Right lobe of liver (tissue), 6 donors: ENCODE measurements at regions not wholly inside any gene's neighbourhood (a gene's known extent, or its start where the extent isn't known, plus 50 kb on each side); places are given as distances from the start of the nearest gene placed in this dataset.

Experiments used
- ATAC-seq, 4 donors: fragments of 200-7000 bp; cut with Tn5 transposase; one replicate each; pipeline ENCODE4 v1.9.1; 2020; ENCODE audit warnings: mild to moderate bottlenecking in 4 of 4, moderate library complexity in 4 of 4
- DNase-seq, 3 donors: peaks; one replicate each; pipeline ENCODE4 v3.0.0-alpha.2; 2020
- H3K27ac ChIP-seq, 3 donors: fragments of 200-600 bp; one replicate each; pipeline ENCODE4 v1.8.0; 2022
- H3K27me3 ChIP-seq, 2 donors: fragments of 200-600 bp; one replicate each; pipeline ENCODE4 v1.8.0; 2022
- H3K36me3 ChIP-seq, 4 donors: fragments of 200-600 bp; sonication (generic) in 1 of 4; one replicate each; pipeline versions ENCODE4 v1.5.1 to v1.8.0; 2017 to 2022; ENCODE audit warnings: control low read depth in 1 of 4
- H3K4me1 ChIP-seq, 4 donors: fragments of 200-600 bp; sonication (generic) in 1 of 4; one replicate each; pipeline versions ENCODE4 v1.5.1 to v1.8.0; 2017 to 2022; ENCODE audit warnings: control low read depth in 1 of 4
- H3K4me3 ChIP-seq, 3 donors: fragments of 200-600 bp; one replicate each; pipeline ENCODE4 v1.8.0; 2022
- H3K9me3 ChIP-seq, 4 donors: fragments of 200-600 bp; sonication (generic) in 1 of 4; one replicate each; pipeline versions ENCODE4 v1.5.1 to v1.8.0; 2017 to 2022; ENCODE audit warnings: control low read depth in 1 of 4
- POLR2A ChIP-seq: fragments of 450-650 bp; IDR thresholded peaks from one replicate; pipeline ENCODE4 v1.6.1; 2017; ENCODE audit warnings: antibody characterized with exemption, mild to moderate bottlenecking
- WGBS: methylation state at CpG from one replicate; pipeline ENCODE4 v1.1.6; 2018; ENCODE audit warnings: low coverage, low lambda C conversion rate; ENCODE audit not compliant: insufficient coverage; ENCODE audit errors: missing lambda C conversion rate; 5-methylcytosine and 5-hydroxymethylcytosine counted together
- intact Hi-C, 2 donors: fragments of 100-400 bp; cut with DNase I; formaldehyde crosslinking; loops; one replicate each; pipeline versions ENCODE4 v1.11.2 to v1.14.1; 2022
- TF ChIP-seq, protein P1 (sequence below), 4 donors: fragments of 200-600 bp in 3 of 4; fragments of 450-650 bp in 1 of 4; IDR thresholded peaks; one replicate each; pipeline versions ENCODE4 v1.5.1 to v1.8.0; 2016 to 2022; ENCODE audit warnings: antibody characterized with exemption in 4 of 4, mild to moderate bottlenecking in 2 of 4
- donor health status: DM: no; HTN: yes; CAD: no.
- donor health status: DM: no; HTN: no; CAD: no.
- donor health status: DM: no; HTN: no; CAD: no.
- donor health status: DM: no; HTN: yes; CAD: no.
- donor health status: DM: no; HTN: yes; CAD: no.

- H3K27ac ChIP-seq, result no peak overlapping the region
- intact Hi-C loops, result no loop called here
- H3K4me1 ChIP-seq, result no peaks in the 10 kb centered on the region
- H3K4me3 ChIP-seq, result no peak overlapping the region
- no peaks in the 10 kb centered on the region for H3K9me3 ChIP-seq
- DNase-seq, result no peak
- TF ChIP-seq, protein P1, sequence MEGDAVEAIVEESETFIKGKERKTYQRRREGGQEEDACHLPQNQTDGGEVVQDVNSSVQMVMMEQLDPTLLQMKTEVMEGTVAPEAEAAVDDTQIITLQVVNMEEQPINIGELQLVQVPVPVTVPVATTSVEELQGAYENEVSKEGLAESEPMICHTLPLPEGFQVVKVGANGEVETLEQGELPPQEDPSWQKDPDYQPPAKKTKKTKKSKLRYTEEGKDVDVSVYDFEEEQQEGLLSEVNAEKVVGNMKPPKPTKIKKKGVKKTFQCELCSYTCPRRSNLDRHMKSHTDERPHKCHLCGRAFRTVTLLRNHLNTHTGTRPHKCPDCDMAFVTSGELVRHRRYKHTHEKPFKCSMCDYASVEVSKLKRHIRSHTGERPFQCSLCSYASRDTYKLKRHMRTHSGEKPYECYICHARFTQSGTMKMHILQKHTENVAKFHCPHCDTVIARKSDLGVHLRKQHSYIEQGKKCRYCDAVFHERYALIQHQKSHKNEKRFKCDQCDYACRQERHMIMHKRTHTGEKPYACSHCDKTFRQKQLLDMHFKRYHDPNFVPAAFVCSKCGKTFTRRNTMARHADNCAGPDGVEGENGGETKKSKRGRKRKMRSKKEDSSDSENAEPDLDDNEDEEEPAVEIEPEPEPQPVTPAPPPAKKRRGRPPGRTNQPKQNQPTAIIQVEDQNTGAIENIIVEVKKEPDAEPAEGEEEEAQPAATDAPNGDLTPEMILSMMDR (IDR thresholded peaks at IDR 0.05), result no peak
- no peak for TF ChIP-seq POLR2A
- ATAC-seq, result no peak
- 86% methylated on average over 8 of the region's 9 CpGs for WGBS
- H3K36me3 ChIP-seq, result no peaks in the 10 kb centered on the region
- no peaks in the 10 kb centered on the region for H3K27me3 ChIP-seq
These were observed 219.9 kb upstream of the GMDS start for GRCh38 chr6:2465336-2465735.

GRCh38 chr6:2464641-2465040, 219.2 kb upstream of the GMDS start:
- Histone ChIP-seq H3K27ac (no peak overlapping the region), H3K4me1 (no peaks in the 10 kb centered on the region), H3K4me3 (no peak overlapping the region), H3K36me3 (no peaks in the 10 kb centered on the region), H3K27me3 (no peaks in the 10 kb centered on the region), H3K9me3 (no peaks in the 10 kb centered on the region)
- intact Hi-C loops, result no loop called here
- no peak for ATAC-seq
- 87% methylated on average over 5 of the region's 5 CpGs for WGBS
- no peak for TF ChIP-seq POLR2A
- TF ChIP-seq, protein P1 (IDR thresholded peaks at IDR 0.05), result no peak
- no peak for DNase-seq

DNA sequence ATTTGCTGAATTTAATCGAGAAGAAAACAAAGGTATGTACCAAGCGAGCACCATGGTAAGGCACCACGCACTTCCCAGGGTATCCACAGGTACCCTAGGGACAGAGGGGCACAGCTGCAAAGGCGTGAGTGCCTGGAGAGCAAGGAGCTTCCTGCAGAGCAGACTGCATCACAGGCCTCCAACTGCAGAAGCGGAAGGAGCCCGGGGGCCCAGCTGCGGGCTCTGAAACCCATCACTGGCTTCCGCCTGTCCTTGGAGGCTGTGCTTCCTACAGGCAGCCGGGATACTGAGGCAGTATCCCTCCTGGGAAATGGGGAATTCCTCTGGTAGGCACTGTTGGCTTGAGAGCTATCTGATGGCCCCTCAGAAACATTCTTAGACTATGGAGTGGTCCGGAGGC, 217.4 kb upstream of the GMDS start:
- DNase-seq, result no peak
- 89% methylated on average over 7 of the region's 10 CpGs for WGBS
- no peak for ATAC-seq

GRCh38 chr6:2460216-2460745, 214.9 kb upstream of the GMDS start:
- Histone ChIP-seq H3K27ac (no peak overlapping the region), H3K27me3 (no peaks in the 10 kb centered on the region), H3K4me1 (no peaks in the 10 kb centered on the region), H3K36me3 (no peaks in the 10 kb centered on the region), H3K4me3 (no peak overlapping the region), H3K9me3 (no peaks in the 10 kb centered on the region)
- 96% methylated on average over 4 of the region's 9 CpGs for WGBS
- TF ChIP-seq, protein P1 (IDR thresholded peaks at IDR 0.05), result no peak
- TF ChIP-seq POLR2A, result no peak
- ATAC-seq (no peak), DNase-seq (no peak)
- intact Hi-C loops, result no loop called here

More for the DNA sequence above, 217.4 kb upstream of the GMDS start:
- no peak overlapping the region for H3K27ac ChIP-seq
- no peak overlapping the region for H3K4me3 ChIP-seq
- TF ChIP-seq POLR2A, result no peak
- TF ChIP-seq, protein P1 (IDR thresholded peaks at IDR 0.05), result no peak
- H3K4me1 ChIP-seq, result no peaks in the 10 kb centered on the region
- no peaks in the 10 kb centered on the region for H3K36me3 ChIP-seq
- H3K9me3 ChIP-seq, result no peaks in the 10 kb centered on the region
- intact Hi-C loops, result no loop called here
- no peaks in the 10 kb centered on the region for H3K27me3 ChIP-seq

DNA sequence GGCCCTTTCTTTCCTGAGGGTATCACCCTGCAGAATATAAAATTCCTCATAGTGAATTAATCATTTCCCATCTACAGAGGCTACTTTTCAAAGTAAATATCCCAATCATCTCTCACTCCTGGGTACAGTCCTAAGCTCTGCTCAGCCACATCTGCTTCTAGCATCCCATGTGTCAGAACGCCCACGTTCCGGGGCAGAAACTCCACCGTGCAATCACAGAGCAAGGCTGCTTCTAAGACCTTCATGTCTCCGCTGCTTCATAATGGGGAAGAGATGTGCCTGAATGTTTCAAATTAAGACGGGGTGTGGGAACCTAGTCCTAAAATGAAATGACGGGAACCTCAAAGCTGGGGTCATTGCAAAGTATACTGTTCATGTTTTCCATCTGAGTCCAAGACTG, 208.8 kb upstream of the GMDS start:
- H3K9me3 ChIP-seq, result no peaks in the 10 kb centered on the region
- no peaks in the 10 kb centered on the region for H3K27me3 ChIP-seq
- TF ChIP-seq, protein P1 (IDR thresholded peaks at IDR 0.05), result no peak
- TF ChIP-seq POLR2A, result no peak
- intact Hi-C loops, result no loop called here
- H3K36me3 ChIP-seq, result no peaks in the 10 kb centered on the region
- no peaks in the 10 kb centered on the region for H3K4me1 ChIP-seq
- no peak overlapping the region for H3K27ac ChIP-seq
- ATAC-seq, result no peak
- 91% methylated on average over 6 of the region's 7 CpGs for WGBS
- H3K4me3 ChIP-seq, result no peak overlapping the region
- no peak for DNase-seq
